HepG2 (cell line): ENCODE measurements at regions not wholly inside any gene's neighbourhood (a gene's known extent, or its start where the extent isn't known, plus 50 kb on each side); places are given as distances from the start of the nearest gene placed in this dataset.
A peak's percentile ranks its signal among the peaks of the same experiment; 100 is the strongest.

Source experiments
- ATAC-seq: fragments of 200-7000 bp; cut with Tn5 transposase; 3 replicates; pipeline ENCODE4 v1.9.1; 2020; ENCODE audit warnings: mild to moderate bottlenecking, moderate library complexity
- BruUV-seq: library from RNA; stranded (reverse); fragments of 400-500 nt; replicated peaks from 2 replicates; lab custom pipeline; 2021; lab: Mats Ljungman, UMichigan
- CTCF ChIA-PET: fragments of 300-600 bp; formaldehyde crosslinking; extraction: SDS; loops from one replicate; lab custom pipeline; 2021; ENCODE audit warnings: low total read pairs, inconsistent platforms, low intra/inter-chr PET ratio; lab: Yijun Ruan, JAX
- POLR2A ChIA-PET: fragments of 350-600 bp; sonication (Branson Sonifier 250); formaldehyde crosslinking; loops from one replicate; lab custom pipeline; 2020; ENCODE audit warnings: antibody characterized with exemption, inconsistent platforms; lab: Yijun Ruan, JAX
- DNase-seq: peaks from one replicate; pipeline ENCODE4 v3.0.0-alpha.2; 2015; ENCODE audit warnings: low spot score
- FAIRE-seq: peaks from 3 replicates; lab custom pipeline; 2011; peaks lifted over from hg19 to GRCh38; lab: Jason Lieb, UNC
- H2AFZ ChIP-seq: one replicate; pipeline ENCODE4 v1.6.1; 2011; ENCODE audit warnings: low read length, inconsistent platforms
- H3K27ac ChIP-seq: fragments of 300-600 bp; 3 replicates; pipeline ENCODE4 v1.8.0; 2011; ENCODE audit warnings: mixed run types, mild to moderate bottlenecking, mixed read lengths, low read length, inconsistent platforms; ENCODE audit not compliant: insufficient read depth; ENCODE audit errors: extremely low read length
- H3K27me3 ChIP-seq, 2 experiments: fragments of 200-600 bp in 1 of 2; 2 replicates in 1 of 2; 3 replicates in 1 of 2; pipeline versions ENCODE4 v1.6.0 to v1.8.0; 2011; ENCODE audit warnings: low read length in 2 of 2, mild to moderate bottlenecking in 2 of 2, moderate library complexity in 2 of 2, inconsistent platforms in 1 of 2; ENCODE audit not compliant: insufficient read depth in 2 of 2, control insufficient read depth in 1 of 2
- H3K36me3 ChIP-seq, 2 experiments: fragments of 200-600 bp in 1 of 2; replicated peaks in 1 of 2; 2 replicates in 1 of 2; 3 replicates in 1 of 2; pipeline versions ENCODE4 v1.5.1 to v1.8.0; 2011; ENCODE audit warnings: low read length in 2 of 2, inconsistent platforms in 1 of 2; ENCODE audit not compliant: insufficient read depth in 2 of 2, control insufficient read depth in 1 of 2
- H3K4me1 ChIP-seq: 2 replicates; pipeline ENCODE4 v1.5.1; 2012; ENCODE audit warnings: low read length, inconsistent platforms; ENCODE audit not compliant: insufficient read depth
- H3K4me2 ChIP-seq: 2 replicates; pipeline ENCODE4 v1.6.0; 2011; ENCODE audit warnings: low read depth, low read length, inconsistent platforms
- H3K4me3 ChIP-seq, 3 experiments: fragments of 200-600 bp in 1 of 3; sonication (generic), shearing (Covaris generic) in 1 of 3; replicated peaks in 1 of 3; 2 replicates each; pipeline ENCODE4 v1.5.1; 2011 to 2016; ENCODE audit warnings: low read length in 3 of 3, inconsistent platforms in 2 of 3, low read depth in 2 of 3, mild to moderate bottlenecking in 2 of 3, control low read depth in 1 of 3, mixed read lengths in 1 of 3; ENCODE audit not compliant: insufficient read depth in 1 of 3
- H3K79me2 ChIP-seq: one replicate; pipeline ENCODE4 v1.6.1; 2011; ENCODE audit warnings: low read length, inconsistent platforms; ENCODE audit not compliant: insufficient read depth
- H3K9ac ChIP-seq: 2 replicates; pipeline ENCODE4 v1.6.0; 2011; ENCODE audit warnings: mild to moderate bottlenecking, low read depth, low read length, inconsistent platforms; ENCODE audit not compliant: insufficient read depth
- H3K9me3 ChIP-seq: 2 replicates; pipeline ENCODE4 v1.5.1; 2012; ENCODE audit warnings: mild to moderate bottlenecking, low read length
- H4K20me1 ChIP-seq: 2 replicates; pipeline ENCODE4 v1.6.0; 2011; ENCODE audit warnings: inconsistent platforms, mild to moderate bottlenecking, low read length, moderate library complexity; ENCODE audit not compliant: insufficient read depth
- ARNT ChIP-seq: fragments of 450-650 bp; IDR thresholded peaks from 2 replicates; pipeline ENCODE4 v1.6.1; 2017
- MAFF ChIP-seq: IDR thresholded peaks from 2 replicates; pipeline ENCODE4 v1.6.1; 2011; ENCODE audit warnings: low read depth, low read length, improper control_type of control experiment
- MAFK ChIP-seq, 2 experiments: IDR thresholded peaks in 1 of 2; conservative IDR thresholded peaks in 1 of 2; 2 replicates each; pipeline ENCODE4 v1.6.1; 2011; ENCODE audit warnings: improper control_type of control experiment in 2 of 2, low read length in 2 of 2
- NONO ChIP-seq, 2 experiments: fragments of 450-650 bp in 1 of 2; sonication (generic) in 1 of 2; formaldehyde crosslinking in 1 of 2; IDR thresholded peaks in 1 of 2; conservative IDR thresholded peaks in 1 of 2; 2 replicates each; pipeline versions ENCODE4 v1.6.1 to v1.8.0; 2017 to 2022; ENCODE audit warnings: mild to moderate bottlenecking in 1 of 2, missing genetic modification reagents in 1 of 2, moderate library complexity in 1 of 2
- RFX1 ChIP-seq: fragments of 450-650 bp; IDR thresholded peaks from 2 replicates; pipeline ENCODE4 v1.6.1; 2017
- SIN3A ChIP-seq: IDR thresholded peaks from 2 replicates; pipeline ENCODE4 v1.6.1; 2011; ENCODE audit warnings: low read depth, mild to moderate bottlenecking, control low read depth, low read length, borderline replicate concordance
- YY1 ChIP-seq: IDR thresholded peaks from 2 replicates; pipeline ENCODE4 v1.6.1; 2011; ENCODE audit warnings: low read length, low read depth, moderate library complexity, mild to moderate bottlenecking; ENCODE audit not compliant: insufficient read depth, insufficient replicate concordance
- ZNF282 ChIP-seq: fragments of 450-650 bp; IDR thresholded peaks from 2 replicates; pipeline ENCODE4 v1.6.1; 2018; ENCODE audit not compliant: partially characterized antibody
- ZNF317 ChIP-seq: sonication (generic); formaldehyde crosslinking; IDR thresholded peaks from 2 replicates; pipeline ENCODE4 v1.5.0; 2020; ENCODE audit warnings: mild to moderate bottlenecking, missing genetic modification reagents
- WGBS: methylation state at CpG from one replicate; pipeline ENCODE4 v1.1.6; 2017; ENCODE audit warnings: low lambda C conversion rate; 5-methylcytosine and 5-hydroxymethylcytosine counted together
- in situ Hi-C: cut with HindIII; loops from 2 replicates; pipeline ENCODE4 v1.10.0; 2017; ENCODE audit warnings: low pct_unique_long_range_greater_than_20kb; ENCODE audit not compliant: extremely low pct_ligation_motif_present
- intact Hi-C: fragments of 100-400 bp; cut with micrococcal nuclease; formaldehyde crosslinking; loops from one replicate; pipeline ENCODE4 v1.10.0; 2022; ENCODE audit not compliant: unreplicated experiment
- TF ChIP-seq, protein P1 (sequence below): sonication (generic); formaldehyde crosslinking; conservative IDR thresholded peaks from 2 replicates; pipeline ENCODE4 v1.5.0; 2020; ENCODE audit warnings: missing genetic modification reagents

DNA sequence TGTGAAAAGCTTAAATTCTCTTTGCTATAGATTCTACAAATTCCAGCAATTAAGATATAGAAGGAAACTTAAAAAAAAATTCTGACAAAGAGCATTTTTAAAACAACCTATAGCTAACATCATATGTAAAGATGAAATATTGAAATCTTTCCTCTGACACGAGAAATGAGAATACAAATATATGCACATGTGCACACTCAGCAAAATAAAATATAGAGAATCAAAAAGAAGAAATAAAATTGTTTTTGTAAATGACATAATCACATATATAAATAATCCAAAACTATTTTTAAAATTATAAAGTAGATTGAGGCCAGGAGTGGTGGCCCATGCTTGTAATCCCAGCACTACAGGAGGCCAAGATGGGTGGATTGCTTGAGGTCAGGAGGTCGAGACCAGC is 265.1 kb downstream of the IRX2 start:
- no peak overlapping the region for H3K27ac ChIP-seq
- H3K4me2 ChIP-seq: no peak overlapping the region
- ChIA-PET CTCF (no interaction called here), POLR2A (no interaction called here)
- no peak overlapping the region for H3K9ac ChIP-seq
- no peak overlapping the region for H2AFZ ChIP-seq
- TF ChIP-seq MAFK (conservative IDR thresholded peaks at IDR 0.05 in 1 of 2, IDR thresholded peaks at IDR 0.05 in 1 of 2; ENCODE audit: low read length in 2 of 2): peak; percentile 64 to 88; a peak in 3 of 4 replicates
- peak; percentile 63; the same call in 1 of the 2 replicates for TF ChIP-seq MAFF
- TF ChIP-seq NONO (IDR thresholded peaks at IDR 0.05): no peak
- TF ChIP-seq NONO (CRISPR knock-in tag; conservative IDR thresholded peaks at IDR 0.05): no peak
- no TSS peak for BruUV-seq
- in situ Hi-C loops: no loop called here
- FAIRE-seq (no peak), ATAC-seq (no peak), DNase-seq (no peak)
- no peaks in the 10 kb centered on the region for H3K79me2 ChIP-seq
- no peaks in the 10 kb centered on the region for H3K36me3 ChIP-seq
- no peaks in the 10 kb centered on the region for H3K27me3 ChIP-seq
- WGBS: 0% methylated on average over 2 of the region's 2 CpGs
- no peaks in the 10 kb centered on the region for H4K20me1 ChIP-seq
- peaks cover 22% of the 10 kb centered on the region for H3K9me3 ChIP-seq
- H3K4me1 ChIP-seq: no peaks in the 10 kb centered on the region
- H3K4me3 ChIP-seq: no peak overlapping the region
- intact Hi-C loops: no loop called here

DNA sequence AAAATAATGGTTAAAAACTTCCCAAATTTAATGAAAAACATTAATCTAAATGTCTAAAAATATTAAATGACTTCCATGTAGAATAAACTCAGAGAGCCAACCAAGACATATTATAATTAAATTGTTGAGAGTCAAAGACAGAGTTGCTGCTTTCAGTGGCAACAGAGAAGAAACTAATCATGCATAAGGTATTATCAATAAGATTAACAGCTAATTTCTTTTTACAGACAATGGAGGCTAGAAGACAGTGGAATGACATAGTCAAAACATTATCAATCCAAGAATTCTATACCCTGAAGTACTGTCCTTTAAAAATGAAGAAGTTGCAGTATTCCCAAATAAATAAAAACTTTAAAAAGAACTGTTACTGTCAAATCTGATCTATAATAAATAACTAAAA is 268.7 kb downstream of the IRX2 start:
- Histone ChIP-seq H3K9ac (no peak overlapping the region), H3K79me2 (no peaks in the 10 kb centered on the region), H3K4me1 (no peaks in the 10 kb centered on the region), H3K36me3 (no peaks in the 10 kb centered on the region), H2AFZ (no peak overlapping the region), H3K27ac (no peak overlapping the region), H3K4me3 (no peak overlapping the region), H4K20me1 (no peaks in the 10 kb centered on the region), H3K27me3 (0 out of 5 replicates have a peak, but pooled peaks cover 0 to 3% of the 10 kb centered on the region in 2 experiments), H3K4me2 (no peak overlapping the region), H3K9me3 (peaks cover 24% of the 10 kb centered on the region)
- DNase-seq: no peak
- BruUV-seq: no TSS peak
- POLR2A ChIA-PET: no interaction called here
- ATAC-seq: no peak
- in situ Hi-C loops: no loop called here
- intact Hi-C loops: no loop called here
- CTCF ChIA-PET: no interaction called here
- TF ChIP-seq ZNF317 (CRISPR knock-in tag) (peak; percentile 98), YY1 (no peak), ARNT (no peak), SIN3A (no peak), RFX1 (no peak), ZNF282 (no peak)
- TF ChIP-seq, protein P1, sequence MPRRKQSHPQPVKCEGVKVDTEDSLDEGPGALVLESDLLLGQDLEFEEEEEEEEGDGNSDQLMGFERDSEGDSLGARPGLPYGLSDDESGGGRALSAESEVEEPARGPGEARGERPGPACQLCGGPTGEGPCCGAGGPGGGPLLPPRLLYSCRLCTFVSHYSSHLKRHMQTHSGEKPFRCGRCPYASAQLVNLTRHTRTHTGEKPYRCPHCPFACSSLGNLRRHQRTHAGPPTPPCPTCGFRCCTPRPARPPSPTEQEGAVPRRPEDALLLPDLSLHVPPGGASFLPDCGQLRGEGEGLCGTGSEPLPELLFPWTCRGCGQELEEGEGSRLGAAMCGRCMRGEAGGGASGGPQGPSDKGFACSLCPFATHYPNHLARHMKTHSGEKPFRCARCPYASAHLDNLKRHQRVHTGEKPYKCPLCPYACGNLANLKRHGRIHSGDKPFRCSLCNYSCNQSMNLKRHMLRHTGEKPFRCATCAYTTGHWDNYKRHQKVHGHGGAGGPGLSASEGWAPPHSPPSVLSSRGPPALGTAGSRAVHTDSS: no peak
- FAIRE-seq: no peak
